NCI-H2196 treated with DMSO at 0.1 percent for 48 hours (cell line): ENCODE measurements at regions not wholly inside any gene's neighbourhood (a gene's known extent, or its start where the extent isn't known, plus 50 kb on each side); places are given as distances from the start of the nearest gene placed in this dataset.

Experiments used
- DNase-seq: peaks from one replicate; lab custom pipeline; 2025; ENCODE audit not compliant: unreplicated experiment; lab: John Stamatoyannopoulos, UW

DNA sequence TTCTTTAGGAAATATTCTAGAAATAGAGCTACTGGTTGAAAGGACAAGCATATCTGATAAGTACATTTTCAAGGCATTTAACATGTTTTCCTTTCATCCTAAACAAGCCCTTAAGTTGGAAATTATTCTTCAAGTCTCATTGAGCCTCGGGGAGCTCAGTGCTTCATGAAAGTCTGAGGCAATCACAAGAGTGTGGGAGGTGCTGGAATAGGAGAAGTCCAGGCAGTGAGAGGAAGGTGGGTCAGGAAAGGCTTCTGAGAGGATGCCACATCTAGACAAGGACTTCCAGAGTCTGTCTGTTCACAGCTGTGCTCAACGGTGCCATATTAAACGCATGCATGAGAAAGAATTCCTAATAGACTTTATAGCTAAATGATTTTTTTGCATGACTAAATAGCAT, 69.8 kb downstream of the CD83 start:
- no peak for DNase-seq

DNA sequence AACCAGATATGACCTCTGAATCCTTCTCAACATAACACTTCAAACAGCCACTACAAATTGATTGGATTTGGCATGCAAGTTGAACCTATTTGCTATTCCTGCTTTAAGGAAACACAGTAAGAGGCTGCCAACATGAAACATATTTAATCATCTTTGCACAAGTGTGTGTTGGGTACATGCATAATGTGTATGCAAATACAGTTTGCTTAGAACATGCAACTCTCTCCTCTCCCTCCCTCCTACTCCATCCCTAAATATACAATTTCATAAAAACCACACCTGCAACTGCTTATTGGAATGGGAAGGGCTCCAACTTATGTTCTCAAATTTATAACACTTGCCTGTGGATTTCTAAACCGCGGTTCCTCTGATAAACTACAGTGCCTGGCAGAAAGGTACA, 71.5 kb downstream of the CD83 start:
- no peak for DNase-seq

DNA sequence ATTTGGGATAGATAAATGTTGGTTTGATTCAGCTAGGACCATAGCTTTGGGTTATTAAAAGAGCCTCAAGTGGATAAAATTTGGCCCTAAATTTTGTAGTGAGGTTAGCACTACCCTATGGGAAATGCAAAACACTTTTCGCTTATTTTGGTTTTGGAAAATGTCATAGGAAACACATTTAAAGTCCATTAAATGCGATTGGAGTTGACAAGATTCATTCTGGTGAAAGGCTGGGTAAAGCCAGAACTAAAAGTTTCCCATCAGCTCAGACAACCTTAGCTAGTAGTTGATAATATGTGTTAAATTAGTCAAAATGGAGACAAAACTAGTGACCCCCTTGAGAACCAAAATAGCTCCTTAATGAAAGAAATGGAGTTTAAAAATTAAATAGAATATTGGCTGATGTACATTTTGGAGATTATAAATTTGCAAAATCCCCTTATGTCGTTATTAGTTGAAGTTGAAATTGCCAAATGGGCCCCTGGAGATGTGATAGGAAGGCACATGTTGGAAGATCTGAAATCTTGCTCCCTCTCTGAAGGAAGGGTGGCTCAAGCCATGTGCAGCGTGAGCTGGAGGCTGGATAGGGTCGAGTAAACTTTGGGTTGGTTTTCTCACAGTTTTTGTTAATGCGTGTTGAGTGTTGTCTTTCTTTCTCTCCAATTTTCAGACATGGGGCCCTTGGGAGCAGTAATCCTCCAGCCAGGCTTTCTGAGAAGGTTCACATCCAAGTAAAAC, 72.8 kb downstream of the CD83 start:
- no peak for DNase-seq

DNA sequence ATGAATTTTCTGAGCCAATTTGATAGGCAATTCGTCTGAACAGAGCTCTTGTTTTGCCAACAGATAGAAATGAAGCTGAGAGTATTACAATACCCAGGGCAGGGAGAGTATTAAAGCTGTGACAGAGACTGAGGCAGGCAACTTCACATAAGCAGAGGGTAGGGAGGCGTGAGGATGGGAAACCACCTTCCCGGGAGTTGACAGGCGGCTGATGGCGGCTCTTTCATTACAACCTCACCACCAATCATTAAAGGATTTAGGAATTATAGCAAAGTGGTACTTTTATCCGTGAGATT, 73.3 kb downstream of the CD83 start:
- DNase-seq = no peak

DNA sequence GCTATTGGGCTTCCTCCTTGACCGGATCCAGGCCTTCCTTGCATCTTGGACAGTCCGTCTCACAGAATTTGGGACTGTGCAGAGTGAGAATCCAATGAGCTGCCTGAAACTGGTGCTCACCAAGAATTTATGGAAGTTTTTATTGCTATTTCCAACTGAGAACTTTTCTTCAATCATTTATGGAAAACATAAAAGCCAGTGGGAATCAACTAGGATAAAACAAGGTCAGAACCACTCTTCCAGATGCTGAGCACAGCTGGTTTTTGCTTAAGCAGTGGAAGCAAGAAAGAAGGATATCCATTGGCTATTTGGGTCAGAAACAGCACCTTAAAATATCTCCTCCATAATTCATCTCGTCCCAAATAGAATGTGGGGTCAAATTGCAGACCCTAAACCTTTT, 74.2 kb downstream of the CD83 start:
- DNase-seq = no peak

DNA sequence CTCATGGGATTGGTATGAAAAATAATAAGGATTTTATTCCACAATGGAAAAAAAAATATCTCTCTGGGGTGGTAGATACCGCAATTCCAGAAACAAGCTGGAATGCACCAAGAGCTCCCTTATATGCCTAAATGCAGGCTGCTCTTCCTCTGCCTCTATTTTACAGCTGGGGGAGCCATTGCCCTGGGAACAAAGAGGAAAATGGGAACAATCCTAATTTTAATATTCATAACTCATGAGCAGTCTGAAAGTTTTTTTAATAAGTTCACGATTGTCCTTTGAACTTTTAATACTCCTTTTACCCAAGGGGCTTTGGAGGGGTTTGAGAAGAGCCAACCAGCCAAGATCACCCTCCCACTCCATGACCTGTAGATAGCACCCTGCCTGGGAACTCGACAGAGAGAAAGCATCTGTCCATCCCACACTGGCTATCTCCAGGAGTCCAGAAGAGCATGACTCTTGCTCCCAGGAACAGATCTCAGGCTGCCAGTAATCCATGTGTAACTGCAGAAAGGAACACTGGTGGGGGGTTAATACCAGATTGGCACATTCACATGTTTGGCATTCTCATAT, 74.7 kb downstream of the CD83 start:
- DNase-seq = no peak

DNA sequence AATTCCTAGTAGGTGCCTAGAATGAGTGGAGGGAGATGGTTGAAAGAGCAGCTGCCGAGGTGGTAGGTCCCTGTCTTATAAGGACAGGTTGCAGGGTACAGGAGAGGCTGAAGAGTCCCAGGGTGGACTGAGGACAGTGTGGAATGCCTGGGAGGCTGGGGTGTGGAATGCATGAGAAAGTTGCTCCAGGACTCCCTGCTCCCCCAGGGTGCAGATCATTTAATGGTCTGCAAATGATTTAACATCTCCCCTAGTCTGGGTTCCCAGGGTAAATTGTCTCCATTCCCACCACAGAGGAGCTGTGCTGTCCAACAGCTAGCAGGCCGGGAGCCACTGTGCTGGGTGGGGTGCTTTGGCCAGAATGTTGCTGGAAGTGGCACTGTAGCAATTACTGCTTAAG, 76.0 kb downstream of the CD83 start:
- no peak for DNase-seq

DNA sequence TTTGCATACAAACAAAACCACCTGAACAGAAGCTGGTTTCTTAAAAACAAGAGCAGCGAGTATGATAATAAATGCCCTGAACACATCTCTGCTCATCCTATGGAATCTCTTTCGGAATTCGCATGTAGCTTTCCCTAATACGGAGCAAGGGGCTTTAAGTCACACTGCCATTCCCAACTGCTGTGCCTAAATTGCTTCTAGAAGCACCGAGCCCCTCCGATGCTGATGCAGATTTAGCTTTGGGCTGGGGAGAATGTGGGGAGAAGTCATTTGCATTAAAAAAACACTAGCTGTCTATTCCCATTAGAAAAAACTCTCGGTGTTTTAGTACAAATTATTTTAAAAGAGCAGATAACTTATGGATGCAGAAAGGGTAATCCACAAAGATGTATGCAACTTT, 76.9 kb downstream of the CD83 start:
- DNase-seq = no peak

DNA sequence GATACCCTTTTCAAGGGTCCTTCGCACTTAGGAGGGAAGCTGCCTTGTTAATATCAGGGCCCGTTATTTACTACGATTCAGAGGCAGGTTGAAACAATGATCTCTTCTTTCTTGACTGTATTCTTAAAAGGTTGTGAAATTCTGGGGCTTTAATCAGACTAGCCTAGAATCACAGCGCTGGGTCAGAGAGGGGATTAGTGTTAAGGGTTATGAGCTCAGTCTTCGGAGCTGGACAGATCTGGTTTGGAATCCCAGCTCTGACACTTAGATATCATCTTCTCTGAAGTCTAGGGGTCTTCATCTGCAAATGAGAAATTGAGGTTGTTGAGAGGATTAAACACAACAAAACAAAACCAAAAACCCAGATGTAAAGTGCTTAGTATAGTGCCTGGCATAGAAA, 77.4 kb downstream of the CD83 start:
- no peak for DNase-seq

DNA sequence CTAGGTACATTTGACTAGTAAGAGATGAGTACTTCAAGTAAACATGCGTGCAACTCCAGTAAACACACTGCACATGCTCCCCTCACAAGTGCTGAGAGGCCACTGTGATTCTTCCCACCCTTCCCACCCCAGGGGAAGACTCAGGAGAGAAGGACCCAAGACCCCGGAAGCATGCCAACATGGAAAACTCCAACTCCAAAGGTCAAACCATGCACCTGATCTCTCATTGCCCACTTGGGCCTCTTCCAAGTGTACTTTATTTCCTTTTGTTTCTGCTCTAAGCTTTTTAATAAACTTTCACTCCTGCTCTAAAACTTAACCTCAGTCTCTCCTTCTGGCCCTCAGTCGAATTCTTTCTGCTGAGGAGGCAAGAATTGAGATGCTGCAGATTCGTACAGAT, 78.5 kb downstream of the CD83 start:
- DNase-seq = no peak

DNA sequence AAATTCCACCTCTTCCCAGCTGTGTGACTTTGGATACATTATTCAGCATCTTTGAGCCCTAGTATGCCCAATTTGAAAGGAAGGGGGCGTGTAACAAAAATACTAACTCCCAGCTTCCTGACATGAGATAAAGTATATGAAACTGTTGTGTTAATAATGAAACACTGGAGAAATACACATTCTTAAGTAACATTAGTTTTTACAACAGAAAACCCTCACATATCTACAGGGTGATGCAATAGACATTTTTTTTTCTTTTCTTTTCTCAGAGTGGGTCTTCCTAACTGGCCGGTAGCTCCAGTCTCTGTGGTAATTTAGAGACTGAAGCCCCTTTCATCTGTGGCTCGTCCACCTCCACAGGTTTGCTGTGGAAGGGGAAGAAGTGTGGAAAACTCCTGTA, 79.5 kb downstream of the CD83 start:
- DNase-seq = no peak

DNA sequence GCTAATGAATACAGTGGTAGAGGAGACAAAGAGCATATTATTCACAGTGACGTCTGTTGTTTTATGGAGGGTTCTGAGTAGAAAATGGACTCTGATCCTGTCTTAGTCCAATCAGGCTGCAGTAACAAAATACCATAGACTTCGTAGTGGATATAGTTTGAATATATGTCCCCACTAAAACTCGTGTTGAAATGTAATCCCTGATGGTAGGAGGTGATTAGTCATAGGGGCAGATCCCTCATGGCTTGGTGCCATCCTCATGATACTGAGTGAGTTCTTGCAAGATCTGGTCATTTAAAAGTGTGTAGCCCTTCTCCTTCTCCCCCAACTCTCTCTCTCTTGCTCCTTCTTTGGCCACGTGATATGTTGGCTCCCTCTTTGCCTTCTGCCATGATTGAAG, 82.5 kb downstream of the CD83 start:
- no peak for DNase-seq

DNA sequence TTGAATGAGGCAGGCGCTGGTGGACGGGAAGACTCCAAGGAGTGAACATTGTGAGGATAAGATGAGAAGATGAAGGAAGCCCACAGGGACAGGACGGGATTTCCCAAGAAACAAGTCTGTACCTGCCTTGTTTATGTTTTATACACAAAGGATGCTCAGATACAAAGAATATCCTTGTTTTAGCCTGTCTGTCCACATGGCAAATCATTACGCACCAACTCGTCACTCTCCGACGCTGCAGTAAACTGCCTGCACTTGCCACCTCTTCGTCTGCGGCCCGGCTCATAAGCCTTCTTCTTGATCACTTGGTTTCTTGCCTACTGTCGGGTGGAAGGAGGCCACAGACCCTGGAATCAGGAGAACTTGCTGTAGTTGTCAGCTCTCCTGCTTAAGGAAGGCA, 85.4 kb downstream of the CD83 start:
- no peak for DNase-seq

DNA sequence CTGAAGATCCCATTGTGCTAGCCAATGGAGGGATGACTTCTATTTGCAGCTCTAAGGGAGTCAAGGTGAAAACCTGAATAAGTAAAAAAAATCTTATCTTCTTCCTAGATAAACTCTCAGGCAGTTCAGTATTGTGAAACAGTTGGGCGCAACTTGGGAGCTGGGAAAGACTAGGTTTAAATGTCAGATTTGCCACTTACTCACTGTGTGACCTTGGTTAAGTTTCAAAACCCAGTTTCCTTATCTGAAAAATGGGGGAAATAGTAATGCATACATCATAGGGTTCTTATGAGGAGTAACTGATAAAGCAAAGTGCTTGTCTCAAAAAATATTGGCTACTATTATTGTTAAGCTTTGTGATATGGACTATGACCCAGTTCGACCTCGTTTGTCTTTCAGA, 88.8 kb downstream of the CD83 start:
- DNase-seq = no peak

DNA sequence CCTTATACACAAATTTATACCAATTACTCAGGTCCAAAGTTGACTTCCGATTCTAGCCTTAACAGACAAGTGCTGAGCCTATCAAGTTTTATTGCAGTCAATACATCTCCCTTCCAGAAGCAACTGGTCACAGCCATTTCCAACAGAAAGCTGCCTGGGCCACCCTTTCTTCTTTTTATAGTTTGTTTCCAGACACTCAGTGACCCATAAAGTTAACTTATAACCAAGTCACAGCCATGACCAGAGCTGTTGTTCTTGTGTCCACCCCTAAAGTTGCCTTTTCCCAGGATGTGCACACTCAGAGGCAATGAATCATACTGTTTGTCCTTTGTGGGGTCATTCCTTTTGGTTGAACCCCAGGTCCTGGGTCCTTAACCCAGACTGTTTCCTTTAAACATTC, 89.9 kb downstream of the CD83 start:
- DNase-seq = no peak

DNA sequence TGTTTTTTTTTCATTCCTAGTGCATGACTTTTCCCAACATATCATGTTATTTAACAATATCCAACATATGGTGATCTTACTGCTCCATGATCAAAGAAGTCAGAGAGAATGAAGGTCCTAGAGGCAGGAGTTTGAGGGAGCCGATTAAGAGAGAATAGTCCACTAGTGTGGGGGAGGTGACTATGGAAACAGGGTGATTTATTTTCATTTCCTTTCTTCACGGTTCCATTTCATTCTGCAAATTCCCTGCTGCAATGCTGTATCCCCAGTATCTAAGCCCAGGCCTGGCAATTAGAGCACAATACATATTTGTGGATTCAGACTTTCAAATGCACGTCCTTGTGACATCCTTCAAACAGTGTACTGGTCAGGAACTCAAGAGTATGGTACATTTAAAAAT, 91.4 kb downstream of the CD83 start:
- no peak for DNase-seq

DNA sequence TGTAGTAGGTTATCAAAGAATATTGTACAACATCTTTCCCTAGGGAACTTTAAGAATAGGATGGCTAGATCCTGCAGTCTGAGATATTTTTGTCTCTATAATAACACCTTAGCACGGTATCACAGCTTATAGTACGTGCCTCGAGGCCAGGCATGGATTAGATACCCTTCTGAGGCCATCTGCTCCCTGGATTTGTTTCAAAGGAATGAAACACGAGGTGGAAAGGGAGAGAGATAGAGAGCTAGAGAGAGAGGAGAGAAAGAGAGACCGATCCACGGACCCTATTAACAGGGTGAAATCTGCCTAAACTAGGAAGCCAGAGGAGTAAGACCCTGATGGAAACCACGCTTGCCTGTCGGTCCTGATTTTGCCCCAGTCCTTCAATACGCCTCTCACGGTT, 92.5 kb downstream of the CD83 start:
- no peak for DNase-seq

DNA sequence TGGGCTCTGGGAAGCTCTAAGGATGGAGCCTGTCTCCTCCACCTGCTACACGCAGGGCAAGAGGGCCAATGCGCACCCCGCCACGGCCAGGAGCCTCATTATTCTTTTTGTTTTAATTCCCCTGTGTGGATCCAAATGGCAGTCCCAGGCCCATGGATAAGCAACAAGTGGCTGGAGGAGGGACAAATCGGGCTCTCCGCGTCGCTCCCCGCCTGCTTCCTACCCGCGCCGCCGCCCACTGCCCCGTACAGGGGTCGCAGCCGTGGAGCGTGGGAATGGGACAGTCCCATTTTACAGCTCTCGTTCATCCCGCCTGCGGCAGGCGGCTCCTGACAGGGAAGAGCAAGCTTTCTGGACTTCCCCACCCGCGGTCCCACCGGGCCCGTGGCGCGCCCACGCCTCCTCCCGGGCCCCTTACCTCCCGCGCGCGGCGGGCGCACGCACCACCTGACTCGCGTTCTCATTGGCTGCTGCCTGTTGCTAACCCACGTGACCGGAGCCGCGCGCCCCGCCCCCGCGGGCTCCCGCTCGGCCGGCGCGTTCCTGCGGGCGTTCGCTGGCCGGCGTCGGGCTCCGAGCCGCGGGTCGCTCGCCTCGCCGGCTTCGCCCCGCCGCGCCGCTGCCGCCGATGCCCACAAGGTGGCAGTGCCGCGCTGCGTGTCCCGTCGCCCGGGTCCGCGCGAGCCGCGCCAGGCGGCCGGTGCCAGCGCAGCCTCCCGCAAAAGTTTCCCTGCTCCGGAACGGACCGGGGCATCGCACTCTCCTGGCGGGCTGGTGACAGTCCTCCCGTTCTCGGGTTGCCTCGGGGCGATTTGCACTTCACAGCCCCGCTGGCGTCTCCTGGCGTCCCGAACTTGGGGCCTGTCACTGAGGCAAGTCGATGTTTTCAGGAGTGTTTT, 93.3 kb downstream of the CD83 start:
- peak; percentile 84 for DNase-seq

DNA sequence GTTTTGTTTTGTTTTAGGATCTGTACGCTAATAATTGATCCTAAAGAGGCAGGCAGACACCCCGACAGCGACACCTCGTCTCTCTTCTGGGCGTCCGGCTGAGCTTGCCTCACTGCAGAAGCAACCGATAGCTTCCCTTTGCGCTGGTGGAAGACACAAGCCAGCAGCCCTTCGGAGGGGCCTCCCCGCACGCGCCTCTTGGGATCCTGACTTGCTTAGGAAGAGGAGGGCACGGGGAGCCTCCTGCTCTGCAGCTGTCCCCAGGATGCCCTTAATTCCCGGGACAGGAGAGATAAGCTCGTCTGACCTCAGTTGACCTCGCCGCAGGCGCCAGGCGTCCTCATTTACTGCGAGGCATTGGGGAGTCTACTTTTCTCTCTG, 94.0 kb downstream of the CD83 start:
- DNase-seq = no peak

DNA sequence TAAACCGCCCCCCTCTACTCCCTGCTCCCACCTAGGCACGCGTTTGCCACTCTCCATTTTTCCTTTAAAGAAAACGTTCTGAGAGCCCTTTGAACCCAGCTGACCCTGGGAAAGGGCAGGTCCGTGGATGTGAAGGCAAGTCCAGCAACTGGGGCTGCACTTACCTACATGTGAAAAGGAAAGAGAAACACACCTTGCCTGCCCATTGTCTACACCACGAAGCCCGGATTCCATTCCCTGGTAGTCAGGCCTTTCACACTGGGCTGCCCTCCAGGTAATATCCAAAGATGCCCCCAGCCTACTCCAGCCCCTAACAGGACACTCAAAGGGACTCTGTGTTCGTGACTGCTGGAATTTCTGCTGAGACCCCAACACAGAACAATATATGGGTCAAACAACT, 94.4 kb downstream of the CD83 start:
- DNase-seq = no peak

DNA sequence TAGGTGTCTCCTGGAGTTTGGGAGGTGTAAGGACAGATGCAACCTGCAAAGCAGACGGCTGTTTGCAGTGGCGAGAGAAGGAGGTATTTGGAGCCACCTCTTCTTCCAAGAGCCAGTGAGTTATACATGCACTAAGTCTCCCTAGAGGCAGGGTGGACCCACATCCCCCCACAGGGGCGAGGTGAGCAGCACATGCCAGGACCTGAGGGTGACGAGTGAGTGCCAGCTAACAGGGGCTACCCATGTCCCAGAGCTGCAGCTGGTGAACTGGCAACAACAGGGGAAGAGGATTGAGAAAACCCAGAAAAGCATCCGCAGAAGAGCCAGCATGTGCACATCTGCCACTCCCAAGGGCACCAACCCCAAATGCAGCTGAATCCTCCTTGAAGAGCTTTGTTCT, 95.1 kb downstream of the CD83 start:
- DNase-seq = no peak

DNA sequence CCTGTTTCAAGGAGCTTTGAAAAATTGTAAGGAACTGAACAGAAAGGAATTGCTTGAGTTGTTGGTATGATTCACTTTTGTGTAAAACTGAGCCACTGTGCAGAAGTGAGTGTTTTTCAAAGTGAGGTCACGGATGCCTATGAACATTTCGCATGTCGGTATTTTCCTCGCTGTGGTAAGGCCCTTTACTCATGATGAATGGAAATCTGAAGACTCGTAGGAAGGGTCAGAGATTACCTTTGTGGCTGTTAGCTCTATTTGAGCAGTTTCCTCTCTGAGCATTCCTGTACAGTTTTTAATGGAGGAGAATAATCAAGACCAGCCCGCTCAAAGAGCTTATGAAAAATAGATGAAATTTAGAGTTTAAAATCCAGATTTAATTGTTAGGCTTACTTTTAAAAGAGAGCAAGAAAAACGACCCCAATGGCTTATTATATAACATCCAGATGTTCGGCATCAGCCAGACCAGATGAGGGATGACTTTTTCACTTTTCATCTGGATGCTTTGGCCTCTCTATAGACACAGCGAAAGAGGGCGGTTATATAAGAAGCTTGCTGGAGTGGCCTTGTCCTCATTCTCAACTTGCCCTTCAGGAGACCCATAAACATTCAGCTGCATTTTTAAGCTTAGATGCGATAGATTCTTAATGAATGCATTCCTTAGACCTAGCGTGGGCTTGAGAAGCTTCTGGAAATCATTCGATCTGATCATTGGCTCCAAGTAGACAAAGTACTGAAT, 99.5 kb downstream of the CD83 start:
- no peak for DNase-seq
